HG03159 (cell line): ENCODE measurements at regions not wholly inside any gene's neighbourhood (a gene's known extent, or its start where the extent isn't known, plus 50 kb on each side); places are given as distances from the start of the nearest gene placed in this dataset.
"Not testable (repeated sequence)": the region's sequence is repeated elsewhere in the genome, so short reads cannot be mapped to it uniquely, and the experiment has no call there.

Source experiments
- ATAC-seq: cut with Tn5 transposase; IDR thresholded peaks from one replicate; pipeline ENCODE4 v1.9.1; 2021; ENCODE audit warnings: mild to moderate bottlenecking, moderate library complexity; ENCODE audit not compliant: unreplicated experiment

DNA sequence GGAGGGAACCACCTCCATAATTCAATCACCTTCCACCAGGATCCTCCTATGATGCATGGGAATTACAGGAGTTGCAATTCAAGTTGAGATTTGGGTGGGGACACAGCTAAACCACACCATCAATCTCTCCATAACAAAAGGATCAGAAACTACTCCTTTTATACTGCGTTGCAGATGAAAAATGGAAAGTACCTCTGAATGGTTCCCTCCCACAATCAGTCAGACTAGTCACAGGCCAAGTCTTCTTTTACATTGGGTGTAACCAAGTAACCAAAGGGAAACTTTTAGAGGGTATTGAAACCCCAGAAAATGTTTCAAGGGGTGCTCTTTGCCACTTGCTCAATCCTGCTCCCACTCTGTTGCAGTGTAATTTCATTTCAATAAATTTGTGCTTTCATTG, 504.3 kb upstream of the CNTN3 start:
- ATAC-seq, result no peak

DNA sequence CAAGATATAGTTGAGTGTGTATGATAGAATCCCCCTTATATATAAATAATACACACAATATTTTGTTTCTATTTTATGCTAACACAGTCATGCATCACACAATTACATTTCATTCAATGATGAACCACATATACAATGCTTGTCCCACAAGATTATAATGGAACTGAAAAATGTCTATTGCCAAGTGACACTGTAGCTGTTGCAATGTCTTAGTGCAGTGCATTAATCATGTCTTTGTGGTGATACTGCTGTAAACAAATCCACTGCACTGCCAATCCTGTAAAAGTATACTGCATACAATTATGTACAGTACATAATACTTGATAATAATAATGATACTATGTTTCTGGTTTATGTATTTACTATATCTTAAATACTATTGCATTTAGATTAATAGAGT, 512.1 kb upstream of the CNTN3 start:
- ATAC-seq, result no peak

DNA sequence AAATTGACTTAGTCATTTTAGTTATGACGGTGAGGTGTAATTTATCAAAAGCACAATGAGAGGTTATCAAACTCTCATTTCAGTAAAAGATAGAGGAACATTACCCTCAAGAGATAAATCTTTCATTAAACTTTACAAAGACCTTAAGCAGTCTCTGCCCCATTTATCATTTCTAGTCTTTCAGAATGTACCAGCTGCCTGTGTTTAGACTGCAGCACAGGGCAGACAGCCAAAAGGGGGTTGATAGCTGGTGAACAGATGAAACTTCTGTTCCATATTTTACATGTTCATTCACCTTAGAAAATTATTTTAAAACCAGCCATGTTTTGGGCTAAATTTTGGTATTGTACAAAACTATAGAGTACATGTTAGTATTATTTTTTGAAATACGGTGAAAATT, 514.6 kb upstream of the CNTN3 start:
- no peak for ATAC-seq

DNA sequence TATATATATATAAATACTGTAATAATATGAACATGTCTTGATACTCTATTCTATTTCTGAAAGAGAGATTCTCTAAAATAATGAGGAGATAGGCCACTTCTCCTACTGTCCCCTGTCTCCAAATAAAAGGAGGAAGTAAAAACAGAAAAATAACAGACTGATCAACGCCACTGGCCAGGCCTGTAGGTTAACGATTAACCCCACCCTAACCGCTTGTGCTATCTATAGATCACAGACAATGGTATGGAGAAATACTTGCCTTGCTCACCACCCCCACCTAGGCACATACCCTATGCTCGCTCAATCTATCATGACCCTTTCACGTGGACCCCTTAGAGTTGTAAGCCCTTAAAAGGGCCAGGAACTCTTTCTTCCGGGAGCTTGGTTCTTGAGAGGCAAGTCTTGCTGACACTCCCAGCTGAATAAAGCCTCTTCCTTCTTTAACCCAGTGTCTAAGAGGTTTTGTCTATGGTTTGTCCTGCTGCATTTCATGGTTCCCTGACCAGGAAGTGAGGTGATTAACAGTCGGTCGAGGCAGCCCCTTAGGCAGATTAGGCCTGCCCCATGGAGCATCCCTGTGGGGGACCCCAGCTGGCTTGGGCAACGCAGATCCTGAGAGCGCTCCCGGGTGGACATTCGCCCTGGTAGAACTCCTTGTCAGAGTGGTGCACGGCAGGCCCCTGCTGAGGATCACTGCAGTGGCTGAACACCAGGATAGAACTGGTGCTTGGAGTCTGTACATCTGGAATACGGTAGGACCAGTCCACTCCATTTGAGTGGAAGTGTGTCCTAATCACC, 521.8 kb upstream of the CNTN3 start:
- ATAC-seq, result no peak

DNA sequence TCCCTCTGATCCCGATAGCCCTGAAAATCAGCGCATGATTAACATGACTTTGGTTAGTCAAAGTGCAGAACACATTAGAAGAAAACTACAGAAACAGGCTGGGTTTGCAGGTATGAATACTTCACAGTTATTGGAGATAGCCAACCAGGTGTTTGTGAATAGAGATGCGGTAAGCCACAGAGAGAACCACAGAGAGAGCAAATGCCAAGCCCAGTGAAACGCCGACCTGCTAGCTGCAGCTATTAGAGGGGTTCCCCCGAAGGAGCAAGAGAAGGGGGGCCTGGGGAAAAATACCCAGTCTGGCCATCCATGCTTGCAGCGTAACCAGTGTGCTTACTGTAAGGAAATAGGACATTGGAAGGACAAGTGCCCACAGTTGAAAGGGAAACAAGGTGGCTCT, 523.9 kb upstream of the CNTN3 start:
- ATAC-seq, result no peak

DNA sequence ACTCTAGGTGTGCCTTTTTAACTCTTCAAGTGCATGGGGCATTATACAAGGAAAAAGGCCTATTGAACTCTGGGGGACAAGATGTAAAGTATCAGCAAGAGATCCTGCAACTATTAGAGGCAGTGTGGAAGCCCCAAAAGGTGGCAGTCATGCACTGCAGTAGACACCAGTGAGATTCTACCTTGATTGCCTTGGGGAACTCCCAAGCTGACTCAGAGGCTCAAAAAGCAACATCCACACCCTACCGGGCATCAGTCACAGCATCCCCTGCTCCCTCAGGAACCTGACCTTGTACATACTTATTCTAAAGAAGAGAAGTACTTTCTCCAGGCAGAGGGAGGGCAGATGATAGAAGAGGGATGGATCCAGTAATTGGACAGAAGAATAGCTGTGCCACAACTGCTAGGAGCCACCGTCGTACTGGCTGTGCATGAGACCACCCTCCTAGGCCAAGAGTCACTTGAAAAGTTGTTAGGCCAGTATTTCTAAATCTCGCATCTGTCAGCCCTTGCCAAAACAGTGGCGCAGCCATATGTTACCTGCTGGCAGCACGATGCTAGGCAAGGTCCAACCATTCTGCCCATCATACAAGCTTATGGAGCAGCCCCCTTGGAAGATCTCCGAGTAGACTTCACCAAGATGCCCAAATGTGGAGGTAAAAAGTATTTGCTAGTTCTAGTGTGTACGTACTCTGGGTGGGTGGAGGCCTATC, 523.1 kb upstream of the FRG2C start:
- no peak for ATAC-seq

DNA sequence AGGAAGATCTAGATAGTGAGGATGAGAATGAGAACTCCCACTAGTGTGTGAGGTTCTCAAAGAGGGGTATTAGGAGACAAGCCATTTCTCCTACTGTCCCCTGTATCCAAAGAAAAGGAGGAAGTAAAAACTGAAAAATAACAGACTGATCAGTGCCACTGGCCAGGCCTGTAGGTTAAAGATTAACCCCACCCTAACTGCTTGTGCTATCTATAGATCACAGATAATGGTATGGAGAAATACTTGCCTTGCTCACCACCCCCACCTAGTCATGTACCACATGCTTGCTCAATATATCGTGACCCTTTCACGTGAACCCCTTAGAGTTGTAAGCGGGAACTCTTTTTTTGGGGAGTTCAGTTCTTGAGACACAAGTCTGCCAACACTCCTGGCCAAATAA, 519.7 kb upstream of the FRG2C start:
- ATAC-seq, result no peak

DNA sequence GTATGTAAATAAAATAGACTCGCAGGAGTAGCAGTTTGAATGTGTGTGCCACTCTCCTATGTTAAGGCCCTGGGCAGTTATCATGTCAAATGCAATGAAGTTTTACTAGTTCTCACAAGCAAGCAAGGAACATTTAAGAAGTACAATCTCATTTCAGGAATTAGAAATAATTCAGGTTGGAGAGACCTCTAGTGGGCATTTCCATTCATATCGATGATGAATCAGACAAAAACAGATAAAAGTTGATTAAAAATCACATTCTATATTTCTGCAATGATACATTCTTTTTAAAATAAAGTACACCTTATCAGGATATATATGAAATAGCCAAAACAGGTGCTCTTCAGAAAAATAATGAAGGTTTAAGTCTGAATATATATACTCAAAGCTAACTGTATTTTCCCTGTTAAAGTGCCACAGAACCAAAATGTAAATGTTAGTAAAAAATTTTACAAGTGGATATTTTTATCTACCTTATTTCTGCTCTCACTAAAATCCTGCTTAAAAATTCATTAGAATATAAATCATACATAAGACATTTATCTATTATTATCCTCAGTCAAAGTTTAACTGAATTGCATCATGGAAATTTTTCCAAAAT, 492.4 kb upstream of the FRG2C start:
- no peak for ATAC-seq

DNA sequence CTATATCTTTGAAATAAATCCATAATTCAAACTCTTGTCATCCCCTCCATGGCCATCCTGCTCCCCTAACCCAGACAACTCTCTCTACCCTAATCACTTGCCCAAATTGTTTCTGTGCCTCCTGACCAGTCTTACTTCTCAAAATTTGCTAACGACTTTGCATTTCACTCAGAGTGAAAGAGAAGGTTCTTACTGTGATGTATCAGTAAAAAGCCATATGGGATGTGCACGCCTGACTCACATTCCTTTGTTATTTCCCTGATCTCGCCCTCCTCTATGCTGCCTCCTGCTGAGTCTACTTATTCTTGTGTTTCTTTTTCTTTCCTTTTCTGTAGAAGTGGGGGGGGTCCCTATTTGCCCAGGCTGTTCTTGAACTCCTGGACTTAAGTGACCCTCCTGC, 487.2 kb upstream of the FRG2C start:
- no peak for ATAC-seq

DNA sequence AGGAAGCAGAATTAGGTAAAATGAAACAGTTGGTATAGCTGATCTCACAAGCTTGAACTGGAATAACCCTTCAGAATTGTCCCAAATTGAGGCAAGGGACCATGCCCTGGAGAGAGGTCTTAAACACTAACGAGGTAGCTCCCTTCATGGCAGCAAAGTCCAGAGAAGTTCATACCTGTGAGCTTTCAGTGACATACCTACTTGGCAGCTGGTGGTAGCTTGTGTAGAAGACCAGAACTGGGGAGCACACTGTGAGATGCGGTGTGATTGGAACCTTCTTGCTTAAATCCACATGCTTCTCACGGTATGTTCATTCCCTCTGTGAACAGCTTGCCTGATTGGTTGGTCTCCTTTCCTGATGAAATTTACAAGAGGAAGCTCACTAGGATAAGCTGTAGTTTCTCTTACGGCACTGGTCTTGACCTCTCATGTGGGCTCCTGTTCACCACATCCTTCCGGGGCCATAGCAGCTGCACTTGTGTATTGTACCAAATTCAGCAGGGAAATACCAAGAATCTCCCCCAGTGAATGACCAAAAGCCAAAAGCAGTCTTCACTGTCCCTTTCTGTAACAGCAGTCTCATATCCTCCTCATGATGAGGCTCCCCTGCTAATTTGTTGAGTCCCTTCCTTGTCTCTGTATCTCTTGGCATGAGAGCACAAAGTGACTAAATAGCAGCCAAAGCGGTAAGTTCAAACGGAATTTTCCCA, 483.7 kb upstream of the FRG2C start:
- peak; percentile 64 for ATAC-seq

DNA sequence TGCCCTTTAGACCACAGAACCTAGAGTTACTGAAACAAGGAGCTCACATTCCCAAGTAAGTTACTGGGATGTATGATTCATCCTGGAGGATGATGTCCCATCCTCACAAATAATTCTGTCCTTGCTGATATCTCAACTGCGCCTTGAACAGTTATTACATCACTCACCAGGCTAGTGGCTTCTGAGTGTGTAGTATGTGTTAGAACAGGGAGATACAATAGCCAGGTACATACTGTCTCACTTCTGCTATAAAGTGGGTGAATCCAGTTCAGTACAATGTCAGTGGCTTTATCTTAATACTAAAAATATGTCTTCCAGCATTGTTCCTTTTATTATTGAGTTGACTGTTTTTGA, 483.2 kb upstream of the FRG2C start:
- ATAC-seq, result no peak

DNA sequence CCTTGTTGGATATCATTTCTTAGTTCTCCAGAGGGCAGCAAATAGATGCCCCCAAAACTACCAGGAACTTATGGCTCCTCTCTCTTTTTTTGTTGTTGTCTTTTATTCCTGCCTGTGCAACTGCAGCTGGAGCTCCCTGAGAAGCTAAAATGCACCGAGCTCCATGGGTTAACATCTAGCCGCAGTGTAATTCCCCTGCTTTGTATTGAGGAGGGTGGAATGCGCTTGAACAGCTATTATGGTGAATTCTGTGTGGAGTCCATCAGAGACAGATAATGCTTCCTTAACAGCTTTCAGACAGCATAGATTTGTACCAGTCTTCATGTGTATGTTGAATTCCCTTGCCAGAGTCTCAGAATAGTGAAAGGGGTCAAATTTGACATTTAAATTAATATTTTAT, 475.2 kb upstream of the FRG2C start:
- no peak for ATAC-seq

DNA sequence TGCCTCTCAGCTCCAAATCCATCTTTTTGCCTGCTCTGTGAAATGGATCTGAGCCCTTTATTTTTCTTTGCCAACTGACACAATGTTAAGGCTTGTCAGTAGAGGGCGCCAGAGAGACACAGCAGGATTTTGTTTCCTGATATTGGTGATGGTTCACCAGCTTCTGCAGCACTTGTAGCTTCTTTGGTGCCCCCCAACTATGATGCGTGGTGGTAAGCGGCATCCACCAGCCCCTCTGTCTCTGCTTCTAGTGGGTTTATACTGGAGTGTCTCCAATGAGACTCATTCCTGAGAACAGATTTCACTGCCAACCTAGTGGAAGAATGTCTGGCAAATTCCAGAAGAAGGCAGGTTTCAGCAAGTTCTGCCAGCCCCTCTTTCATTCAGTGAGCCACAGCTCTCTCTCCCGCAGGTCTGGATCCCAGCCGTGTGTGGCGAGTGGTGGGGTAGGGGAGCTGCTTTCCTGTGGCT, 471.9 kb upstream of the FRG2C start:
- ATAC-seq, result peak; percentile 91

DNA sequence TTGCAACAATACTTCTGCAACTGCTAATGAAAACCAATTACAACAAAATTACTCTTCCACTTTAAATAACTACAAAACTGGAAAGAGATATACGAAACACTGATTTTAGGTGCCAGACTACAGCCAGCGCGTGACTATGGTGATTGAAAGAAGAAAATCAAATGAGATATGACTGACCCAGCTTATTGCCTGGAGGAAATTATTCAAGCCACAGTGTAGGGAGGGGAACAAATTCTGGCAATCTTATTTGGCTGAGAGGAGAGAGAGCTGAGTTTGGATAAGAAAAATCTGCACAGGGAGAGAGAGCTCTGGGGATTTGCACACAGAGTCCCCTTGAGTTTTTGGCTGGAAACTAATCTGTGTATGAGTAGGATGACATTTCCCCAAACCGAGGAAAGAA, 470.3 kb upstream of the FRG2C start:
- ATAC-seq, result no peak

DNA sequence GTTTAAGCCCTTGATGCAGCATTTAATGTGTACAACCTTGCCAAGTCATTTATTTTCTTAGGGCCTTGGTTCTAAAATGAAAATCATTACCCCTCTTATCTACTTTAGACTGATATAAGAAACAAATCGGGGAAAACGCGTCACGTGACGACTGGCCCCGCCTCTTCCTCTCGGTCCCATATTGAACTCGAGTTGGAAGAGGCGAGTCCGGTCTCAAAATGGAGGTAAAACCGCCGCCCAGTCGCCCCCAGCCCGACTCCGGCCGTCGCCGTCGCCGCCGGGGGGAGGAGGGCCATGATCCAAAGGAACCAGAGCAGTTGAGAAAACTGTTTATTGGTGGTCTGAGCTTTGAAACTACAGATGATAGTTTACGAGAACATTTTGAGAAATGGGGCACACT, 449.8 kb upstream of the FRG2C start:
- ATAC-seq, result not testable (repeated sequence)

DNA sequence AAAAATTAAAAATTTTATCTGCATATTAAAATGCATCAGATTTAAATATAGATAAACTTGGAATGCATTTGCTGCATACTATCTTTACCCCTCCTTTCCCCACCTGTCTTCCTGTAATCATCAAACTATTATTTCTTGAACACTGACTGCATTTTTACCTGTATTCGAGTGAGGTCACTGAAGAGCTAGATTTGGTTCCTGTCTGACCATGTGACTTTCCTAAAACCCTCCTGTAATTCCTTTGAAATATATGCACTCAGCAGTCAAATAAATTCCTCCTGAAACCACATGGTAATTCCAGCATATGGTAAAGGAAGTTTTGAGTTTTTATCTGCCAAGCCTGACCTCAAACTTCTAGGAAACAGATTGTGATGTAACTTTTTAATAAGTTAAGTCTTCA, 445.6 kb upstream of the FRG2C start:
- no peak for ATAC-seq

DNA sequence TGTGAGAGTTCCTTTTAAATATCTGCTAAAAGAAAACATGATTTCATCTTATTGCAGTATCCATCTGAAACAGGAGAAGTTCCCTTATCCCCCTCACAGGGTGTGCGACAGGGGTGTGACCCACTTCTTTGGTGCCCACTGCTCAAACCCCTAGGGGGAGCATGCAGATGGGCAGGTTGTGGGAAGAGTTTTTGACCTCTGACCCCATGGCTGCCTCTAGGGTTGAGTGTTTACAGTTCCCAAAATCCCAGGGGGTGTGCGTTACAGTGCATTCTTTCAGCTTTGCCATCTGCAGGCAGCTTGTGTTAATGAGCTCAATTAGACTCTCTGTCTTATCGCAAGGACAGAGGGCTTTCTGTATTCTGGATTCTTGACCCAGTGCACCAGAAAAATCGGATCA, 443.2 kb upstream of the FRG2C start:
- no peak for ATAC-seq

DNA sequence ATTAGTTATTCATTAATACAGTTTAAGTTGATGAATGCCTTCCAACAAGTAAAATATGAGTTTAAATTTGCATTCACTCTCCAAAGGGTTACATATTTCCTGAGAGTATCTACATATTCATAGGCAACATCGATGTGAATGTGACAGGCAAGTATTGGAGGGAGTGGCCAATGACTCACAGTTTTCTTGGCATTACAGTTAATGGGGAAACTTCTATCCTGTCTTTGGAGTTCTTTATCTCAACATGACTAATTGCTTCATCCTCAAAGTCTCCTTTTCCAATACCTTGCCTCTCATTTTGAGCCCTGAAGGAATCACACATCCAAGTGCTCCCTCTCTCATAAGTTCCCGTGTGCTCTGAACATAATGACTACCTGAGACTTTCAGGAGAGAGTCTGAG, 439.7 kb upstream of the FRG2C start:
- ATAC-seq, result no peak

DNA sequence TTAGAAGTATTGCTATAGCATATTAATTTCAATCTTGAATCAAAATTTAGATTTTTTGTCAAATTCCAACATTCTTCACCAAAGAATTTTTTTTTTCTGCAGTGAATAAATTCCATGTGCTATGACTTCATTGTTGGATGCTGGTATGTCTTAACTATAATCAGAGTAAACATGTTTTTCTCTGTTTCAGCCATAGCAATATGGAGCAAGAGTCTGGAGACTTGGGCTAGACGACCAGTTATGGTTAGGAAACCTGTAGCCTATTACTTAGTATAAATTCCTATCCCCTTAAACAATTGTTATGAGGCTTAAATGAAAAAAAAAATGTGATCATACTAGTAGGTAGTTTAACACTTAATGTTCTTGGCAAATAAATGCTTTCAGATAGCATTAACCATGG, 431.9 kb upstream of the FRG2C start:
- ATAC-seq, result no peak

DNA sequence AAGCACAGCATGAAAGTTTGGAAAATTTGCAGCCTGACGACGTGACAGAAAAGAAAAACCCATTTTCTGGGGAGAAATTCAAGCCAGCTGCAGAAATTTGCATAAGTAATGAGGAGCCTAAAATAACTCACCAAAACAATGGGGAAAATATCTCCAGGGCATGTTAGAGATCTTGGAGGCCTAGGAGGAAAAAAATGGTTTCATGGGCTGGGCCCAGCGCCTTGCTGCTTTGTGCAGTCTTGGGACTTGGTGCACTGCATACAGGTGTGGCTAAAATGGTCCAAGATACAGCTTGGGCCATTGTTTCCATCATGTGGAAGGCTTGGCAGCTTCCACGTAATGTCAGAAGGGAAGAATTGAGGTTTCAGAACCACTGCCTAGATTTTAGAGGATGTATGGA, 428.5 kb upstream of the FRG2C start:
- ATAC-seq, result no peak

DNA sequence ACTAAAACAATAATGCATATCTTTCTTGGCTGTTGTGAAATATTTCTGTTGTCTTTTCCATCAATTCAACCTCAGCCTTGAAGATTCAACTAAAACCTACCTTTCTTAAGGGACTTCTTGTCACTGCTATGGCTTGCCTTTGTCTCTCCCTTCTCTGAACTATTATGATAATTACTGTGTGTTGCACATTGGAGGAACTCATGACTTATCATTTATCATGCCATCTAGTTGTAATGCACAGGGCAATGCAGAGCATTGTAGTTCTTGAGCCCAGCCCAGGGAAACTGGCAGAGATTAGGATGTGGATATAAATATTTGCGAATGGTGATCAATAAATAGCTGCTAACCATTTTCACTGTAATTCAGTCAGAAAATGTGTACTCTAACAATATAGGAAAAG, 427.1 kb upstream of the FRG2C start:
- no peak for ATAC-seq

DNA sequence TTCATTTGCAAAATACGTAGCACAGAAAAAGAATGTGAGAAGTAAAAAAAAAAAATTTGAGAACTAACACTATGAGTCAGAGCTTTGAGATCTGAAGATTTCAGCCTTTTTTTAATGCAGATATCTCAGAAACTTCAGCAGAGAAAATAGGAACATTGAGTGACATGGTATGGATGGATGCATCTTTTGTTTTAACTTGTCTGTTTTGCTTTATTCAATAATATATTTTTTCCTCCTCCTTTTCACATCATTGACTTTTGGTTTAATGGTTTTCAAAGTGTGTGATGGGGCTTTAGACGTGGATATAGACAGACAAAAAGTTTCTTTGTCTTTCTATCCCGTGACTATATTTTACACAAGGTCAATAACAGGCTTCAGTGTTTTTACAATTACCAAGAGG, 426.7 kb upstream of the FRG2C start:
- no peak for ATAC-seq
